Esophagus squamous epithelium (tissue), 5 donors: ENCODE measurements at regions not wholly inside any gene's neighbourhood (a gene's known extent, or its start where the extent isn't known, plus 50 kb on each side); places are given as distances from the start of the nearest gene placed in this dataset.

Experiments used
- DNase-seq: peaks from one replicate; lab custom pipeline; 2025; lab: John Stamatoyannopoulos, UW
- H3K27ac ChIP-seq, 4 donors: fragments of 200-600 bp; sonication (generic); one replicate each; pipeline ENCODE4 v1.5.1; 2016 to 2019; ENCODE audit warnings: mild to moderate bottlenecking in 1 of 4
- H3K27me3 ChIP-seq, 4 donors: fragments of 200-600 bp; sonication (generic); 1 replicate in 3 of 4; 2 replicates in 1 of 4; pipeline versions ENCODE4 v1.5.1 to v1.6.0; 2017 to 2021; ENCODE audit warnings: antibody characterized with exemption in 1 of 4
- H3K36me3 ChIP-seq, 3 donors: fragments of 200-600 bp; sonication (generic); one replicate each; pipeline ENCODE4 v1.5.1; 2016 to 2019
- H3K4me1 ChIP-seq, 3 donors: fragments of 200-600 bp; sonication (generic); one replicate each; pipeline ENCODE4 v1.5.1; 2017 to 2019
- H3K4me3 ChIP-seq, 4 donors: fragments of 200-600 bp; sonication (generic); 1 replicate in 3 of 4; 2 replicates in 1 of 4; pipeline ENCODE4 v1.5.1; 2016 to 2019; ENCODE audit warnings: mild to moderate bottlenecking in 2 of 4, moderate library complexity in 1 of 4
- H3K9me3 ChIP-seq, 3 donors: fragments of 200-600 bp; sonication (generic); one replicate each; pipeline ENCODE4 v1.5.1; 2016 to 2019
- CTCF ChIP-seq, 6 experiments: fragments of 450-650 bp in 4 of 6; fragments of 200-600 bp in 2 of 6; sonication (generic) in 2 of 6; IDR thresholded peaks; one replicate each; pipeline ENCODE4 v1.5.1; 2016 to 2019; ENCODE audit warnings: antibody characterized with exemption in 6 of 6, mild to moderate bottlenecking in 4 of 6, moderate library complexity in 4 of 6
- POLR2A ChIP-seq, 4 donors: fragments of 450-650 bp; IDR thresholded peaks; one replicate each; pipeline ENCODE4 v1.6.1; 2017; ENCODE audit warnings: antibody characterized with exemption in 4 of 4, mild to moderate bottlenecking in 4 of 4, moderate library complexity in 3 of 4
- WGBS, 2 donors: methylation state at CpG; one replicate each; pipeline ENCODE4 v1.1.5; 2018; 5-methylcytosine and 5-hydroxymethylcytosine counted together
- intact Hi-C: fragments of 100-400 bp; cut with DNase I; formaldehyde crosslinking; loops from one replicate; pipeline ENCODE4 v1.15.0; 2022
- donor health status: DM: yes; HTN: yes; CAD: no.

- H3K4me3 ChIP-seq, result no peak overlapping the region
- no peak for DNase-seq
- no peak overlapping the region for H3K27ac ChIP-seq
- peaks cover 0 to 50% (median 0%) of the 10 kb centered on the region in 4 donors for H3K27me3 ChIP-seq
- intact Hi-C loops, result no loop called here
- no peaks in the 10 kb centered on the region for H3K9me3 ChIP-seq
- no peak for TF ChIP-seq POLR2A (IDR thresholded peaks at IDR 0.05)
- TF ChIP-seq CTCF (IDR thresholded peaks at IDR 0.05), result no peak
- no peaks in the 10 kb centered on the region for H3K36me3 ChIP-seq
- 78 to 88% methylated on average over 11 to 15 of the region's 26 CpGs for WGBS, 2 donors
- peaks cover 0 to 19% (median 14%) of the 10 kb centered on the region in 3 donors for H3K4me1 ChIP-seq
Measured at GRCh38 chr18:79625924-79626561, 53.6 kb upstream of the CTDP1 start.

GRCh38 chr18:79626905-79627749, 52.5 kb upstream of the CTDP1 start:
- 82 to 86% methylated on average over 11 of the region's 45 CpGs for WGBS, 2 donors
- Histone ChIP-seq H3K4me3 (no peak overlapping the region), H3K36me3 (no peaks in the 10 kb centered on the region), H3K9me3 (no peaks in the 10 kb centered on the region), H3K27me3 (peaks cover 0 to 41% (median 0%) of the 10 kb centered on the region in 4 donors), H3K4me1 (peaks cover 0 to 19% (median 14%) of the 10 kb centered on the region in 3 donors), H3K27ac (no peak overlapping the region)
- intact Hi-C loops, result no loop called here
- no peak for DNase-seq
- no peak for TF ChIP-seq POLR2A (IDR thresholded peaks at IDR 0.05)
- no peak for TF ChIP-seq CTCF (IDR thresholded peaks at IDR 0.05)

- intact Hi-C loops, result no loop called here
- no peaks in the 10 kb centered on the region for H3K36me3 ChIP-seq
- H3K4me1 ChIP-seq, result peaks cover 0 to 19% (median 14%) of the 10 kb centered on the region in 3 donors
- no peaks in the 10 kb centered on the region for H3K9me3 ChIP-seq
- TF ChIP-seq POLR2A (IDR thresholded peaks at IDR 0.05) (no peak), CTCF (IDR thresholded peaks at IDR 0.05) (no peak)
- no peak overlapping the region for H3K27ac ChIP-seq
- WGBS, 2 donors, result 85 to 91% methylated on average over 11 to 13 of the region's 19 CpGs
- H3K27me3 ChIP-seq, result peaks cover 0 to 34% (median 0%) of the 10 kb centered on the region in 4 donors
- DNase-seq, result no peak
- H3K4me3 ChIP-seq, result no peak overlapping the region
Measured at GRCh38 chr18:79627750-79628294, 51.8 kb upstream of the CTDP1 start.

- 79 to 85% methylated on average over 21 to 24 of the region's 31 CpGs for WGBS, 2 donors
- H3K9me3 ChIP-seq, result no peaks in the 10 kb centered on the region
- intact Hi-C loops, result no loop called here
- TF ChIP-seq CTCF (IDR thresholded peaks at IDR 0.05) (no peak), POLR2A (IDR thresholded peaks at IDR 0.05) (no peak)
- H3K36me3 ChIP-seq, result no peaks in the 10 kb centered on the region
- peaks cover 0 to 19% (median 14%) of the 10 kb centered on the region in 3 donors for H3K4me1 ChIP-seq
- H3K4me3 ChIP-seq, result no peak overlapping the region
- no peak overlapping the region for H3K27ac ChIP-seq
- H3K27me3 ChIP-seq, result peaks cover 0 to 34% (median 0%) of the 10 kb centered on the region in 4 donors
- no peak for DNase-seq
Measured at GRCh38 chr18:79628416-79629248, 51.0 kb upstream of the CTDP1 start.
